Breast epithelium (tissue), 3 donors: ENCODE measurements at regions not wholly inside any gene's neighbourhood (a gene's known extent, or its start where the extent isn't known, plus 50 kb on each side); places are given as distances from the start of the nearest gene placed in this dataset.

Experiments
- POLR2A ChIP-seq: fragments of 450-650 bp; IDR thresholded peaks from one replicate; pipeline ENCODE4 v1.6.1; 2016; ENCODE audit warnings: antibody characterized with exemption, mild to moderate bottlenecking, moderate library complexity
- POLR2AphosphoS5 ChIP-seq, 3 donors: sonication (generic); formaldehyde crosslinking; IDR thresholded peaks; one replicate each; pipeline ENCODE4 v1.6.1; 2017; ENCODE audit warnings: antibody characterized with exemption in 3 of 3
- TF ChIP-seq, protein P1 (sequence below), 3 donors: fragments of 450-650 bp; IDR thresholded peaks; one replicate each; pipeline ENCODE4 v1.5.1; 2016 to 2017; ENCODE audit warnings: antibody characterized with exemption in 3 of 3, mild to moderate bottlenecking in 3 of 3, moderate library complexity in 3 of 3

- TF ChIP-seq, protein P1, sequence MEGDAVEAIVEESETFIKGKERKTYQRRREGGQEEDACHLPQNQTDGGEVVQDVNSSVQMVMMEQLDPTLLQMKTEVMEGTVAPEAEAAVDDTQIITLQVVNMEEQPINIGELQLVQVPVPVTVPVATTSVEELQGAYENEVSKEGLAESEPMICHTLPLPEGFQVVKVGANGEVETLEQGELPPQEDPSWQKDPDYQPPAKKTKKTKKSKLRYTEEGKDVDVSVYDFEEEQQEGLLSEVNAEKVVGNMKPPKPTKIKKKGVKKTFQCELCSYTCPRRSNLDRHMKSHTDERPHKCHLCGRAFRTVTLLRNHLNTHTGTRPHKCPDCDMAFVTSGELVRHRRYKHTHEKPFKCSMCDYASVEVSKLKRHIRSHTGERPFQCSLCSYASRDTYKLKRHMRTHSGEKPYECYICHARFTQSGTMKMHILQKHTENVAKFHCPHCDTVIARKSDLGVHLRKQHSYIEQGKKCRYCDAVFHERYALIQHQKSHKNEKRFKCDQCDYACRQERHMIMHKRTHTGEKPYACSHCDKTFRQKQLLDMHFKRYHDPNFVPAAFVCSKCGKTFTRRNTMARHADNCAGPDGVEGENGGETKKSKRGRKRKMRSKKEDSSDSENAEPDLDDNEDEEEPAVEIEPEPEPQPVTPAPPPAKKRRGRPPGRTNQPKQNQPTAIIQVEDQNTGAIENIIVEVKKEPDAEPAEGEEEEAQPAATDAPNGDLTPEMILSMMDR (IDR thresholded peaks at IDR 0.05): no peak
- TF ChIP-seq POLR2AphosphoS5 (IDR thresholded peaks at IDR 0.05): no peak
- TF ChIP-seq POLR2A: no peak
These were observed 100.9 kb upstream of the CLDN10 start for GRCh38 chr13:95451656-95452055.
